ENCODE measurements at regions not wholly inside any gene's neighbourhood (a gene's known extent, or its start where the extent isn't known, plus 50 kb on each side); places are given as distances from the start of the nearest gene placed in this dataset.

DNA sequence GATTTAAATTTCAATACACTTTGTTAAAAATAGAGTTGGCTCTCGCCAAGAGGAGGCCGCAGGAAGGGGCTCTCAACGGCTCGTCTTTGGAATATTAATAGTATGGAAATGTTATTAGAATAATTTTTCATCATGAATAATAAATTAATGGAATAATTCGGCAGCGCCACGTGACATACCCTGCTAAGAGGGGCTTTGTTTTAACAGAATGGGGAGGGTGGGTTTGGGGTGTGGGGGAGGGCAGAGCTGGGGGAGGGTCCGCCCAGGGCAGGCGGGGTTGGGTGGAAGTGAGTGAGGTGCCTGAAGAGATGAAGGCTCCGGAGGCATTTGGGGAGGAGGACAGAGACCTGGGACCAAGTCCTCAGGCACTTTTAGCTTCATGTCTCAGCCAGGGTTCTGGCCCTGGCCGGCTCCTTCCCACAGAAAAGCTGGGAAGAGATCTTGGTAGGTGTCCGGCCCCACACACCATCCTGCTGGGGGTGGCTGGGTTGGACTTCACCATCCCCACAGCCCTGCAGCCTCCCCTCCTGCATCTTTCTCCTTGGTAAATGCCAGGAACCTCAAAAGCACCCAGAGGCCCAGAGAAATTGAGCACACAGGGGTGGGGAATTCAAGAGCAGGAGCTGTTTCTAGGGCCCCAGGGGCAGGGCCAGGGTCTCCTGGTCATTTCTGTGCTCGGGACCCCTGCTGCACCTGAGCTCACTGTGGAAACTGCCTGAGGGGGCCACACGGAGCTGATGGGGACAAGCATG lies 93.6 kb upstream of the BHLHE23 start:
- ATAC-seq (no peak), DNase-seq (peak in 3 of 5 donors; percentile 5 to 40 (median 6))
- TF ChIP-seq, protein P1, sequence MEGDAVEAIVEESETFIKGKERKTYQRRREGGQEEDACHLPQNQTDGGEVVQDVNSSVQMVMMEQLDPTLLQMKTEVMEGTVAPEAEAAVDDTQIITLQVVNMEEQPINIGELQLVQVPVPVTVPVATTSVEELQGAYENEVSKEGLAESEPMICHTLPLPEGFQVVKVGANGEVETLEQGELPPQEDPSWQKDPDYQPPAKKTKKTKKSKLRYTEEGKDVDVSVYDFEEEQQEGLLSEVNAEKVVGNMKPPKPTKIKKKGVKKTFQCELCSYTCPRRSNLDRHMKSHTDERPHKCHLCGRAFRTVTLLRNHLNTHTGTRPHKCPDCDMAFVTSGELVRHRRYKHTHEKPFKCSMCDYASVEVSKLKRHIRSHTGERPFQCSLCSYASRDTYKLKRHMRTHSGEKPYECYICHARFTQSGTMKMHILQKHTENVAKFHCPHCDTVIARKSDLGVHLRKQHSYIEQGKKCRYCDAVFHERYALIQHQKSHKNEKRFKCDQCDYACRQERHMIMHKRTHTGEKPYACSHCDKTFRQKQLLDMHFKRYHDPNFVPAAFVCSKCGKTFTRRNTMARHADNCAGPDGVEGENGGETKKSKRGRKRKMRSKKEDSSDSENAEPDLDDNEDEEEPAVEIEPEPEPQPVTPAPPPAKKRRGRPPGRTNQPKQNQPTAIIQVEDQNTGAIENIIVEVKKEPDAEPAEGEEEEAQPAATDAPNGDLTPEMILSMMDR (IDR thresholded peaks at IDR 0.05) = no peak
- no peak for TF ChIP-seq POLR2A (IDR thresholded peaks at IDR 0.05)
- Histone ChIP-seq H3K9me3 (no peaks in the 10 kb centered on the region), H3K4me1 (peaks cover 0 to 15% (median 1%) of the 10 kb centered on the region in 12 donors), H3K27ac (no peak overlapping the region), H3K36me3 (no peaks in the 10 kb centered on the region), H3K4me3 (no peak overlapping the region), H3K27me3 (peaks cover 0 to 51% (median 15%) of the 10 kb centered on the region in 9 donors)
- WGBS, 4 donors = 32 to 38% (median 35%) methylated on average over 11 to 14 of the region's 14 CpGs
- intact Hi-C loops (cut with DNase I) = loop anchor here in 1 of 10 donors (5.0 kb wide), 1 partner anchor 57 kb away; no protein-coding TSS in a partner anchor

DNA sequence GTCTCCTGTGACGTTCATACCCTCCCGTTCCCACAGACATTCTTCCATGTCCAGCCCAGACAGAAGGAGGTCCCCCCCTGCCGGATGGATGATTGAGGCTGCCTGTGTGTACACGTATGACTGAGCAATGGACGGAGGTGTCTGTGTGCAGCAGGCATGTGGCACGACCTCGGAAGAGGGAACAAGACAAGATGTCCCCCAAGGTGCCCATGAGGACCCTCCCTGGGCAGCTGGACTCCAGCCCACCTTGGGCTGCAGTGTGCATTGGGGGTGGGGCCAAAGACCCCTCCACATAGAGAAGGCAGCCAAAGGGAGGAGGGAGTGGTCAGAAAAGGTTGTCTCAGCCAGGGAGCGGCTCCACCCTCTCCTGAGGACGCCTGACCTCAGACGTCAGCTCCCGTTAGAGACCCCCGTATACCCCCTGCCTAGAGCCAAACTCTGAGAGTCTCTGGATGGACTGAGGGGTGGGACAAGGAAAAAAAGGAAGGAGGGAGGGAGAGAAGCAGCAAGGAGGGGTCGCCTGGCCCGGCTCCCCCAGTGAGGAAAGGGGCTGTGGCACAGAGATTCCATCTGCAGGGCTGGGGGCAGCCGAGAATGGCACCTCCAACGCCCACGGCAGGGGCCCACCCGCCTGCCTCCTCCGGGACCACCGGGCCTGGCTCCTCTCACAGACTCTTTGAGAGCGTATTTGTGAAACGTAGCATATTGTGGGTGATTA lies 92.9 kb upstream of the BHLHE23 start:
- DNase-seq (peak in 3 of 5 donors; percentile 9 to 44 (median 12)), ATAC-seq (no peak)
- no peaks in the 10 kb centered on the region for H3K36me3 ChIP-seq
- peaks cover 0 to 58% (median 15%) of the 10 kb centered on the region in 9 donors for H3K27me3 ChIP-seq
- H3K27ac ChIP-seq = no peak overlapping the region
- no peaks in the 10 kb centered on the region for H3K9me3 ChIP-seq
- H3K4me1 ChIP-seq = peaks cover 0 to 15% (median 1%) of the 10 kb centered on the region in 12 donors
- WGBS, 4 donors = 32 to 38% (median 36%) methylated on average over 21 to 22 of the region's 22 CpGs
- TF ChIP-seq POLR2A (IDR thresholded peaks at IDR 0.05) = no peak
- TF ChIP-seq, protein P1 (IDR thresholded peaks at IDR 0.05) = no peak
- intact Hi-C loops (cut with DNase I) = loop anchor here in 1 of 10 donors (5.0 kb wide), 1 partner anchor 58 kb away; no protein-coding TSS in a partner anchor
- H3K4me3 ChIP-seq = no peak overlapping the region

DNA sequence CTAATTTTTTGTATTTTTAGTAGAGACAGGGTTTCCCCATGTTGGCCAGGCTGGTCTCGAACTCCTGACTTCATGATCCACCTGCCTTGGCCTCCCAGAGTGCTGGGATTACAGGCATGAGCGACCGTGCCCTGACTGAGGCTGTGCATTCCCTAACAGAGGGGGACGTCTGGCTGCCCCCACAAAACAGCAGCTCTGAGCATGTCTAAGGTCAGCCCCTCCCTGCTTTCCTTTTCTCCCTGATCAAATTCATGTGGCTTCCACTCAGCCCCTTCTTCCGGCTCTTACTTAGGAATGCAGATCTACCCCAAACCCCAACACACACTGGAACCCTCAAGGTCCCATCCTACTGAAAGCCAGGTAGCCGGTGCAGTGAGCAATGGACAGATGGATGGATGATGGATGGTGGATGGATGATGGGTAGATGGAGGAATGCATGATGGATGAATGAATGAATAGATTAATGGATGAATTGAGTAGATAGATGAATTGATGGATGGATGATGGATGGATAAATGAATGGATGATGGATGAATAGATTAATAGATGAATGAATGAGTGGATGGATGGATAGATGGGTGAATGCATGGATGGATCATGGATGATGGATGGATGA lies 91.5 kb upstream of the BHLHE23 start:
- Histone ChIP-seq H3K9me3 (no peaks in the 10 kb centered on the region), H3K36me3 (no peaks in the 10 kb centered on the region), H3K27ac (no peak overlapping the region), H3K27me3 (peaks cover 0 to 70% (median 15%) of the 10 kb centered on the region in 9 donors), H3K4me3 (no peak overlapping the region), H3K4me1 (peaks cover 0 to 15% (median 1%) of the 10 kb centered on the region in 12 donors)
- intact Hi-C loops (cut with DNase I) = no loop called here
- WGBS, 4 donors = 75 to 86% (median 77%) methylated on average over 6 of the region's 6 CpGs
- TF ChIP-seq, protein P1 (IDR thresholded peaks at IDR 0.05) = no peak
- no peak for TF ChIP-seq POLR2A (IDR thresholded peaks at IDR 0.05)
- ATAC-seq (no peak), DNase-seq (peak in 1 of 5 donors; percentile 2)
